HG03469 (cell line): ENCODE measurements at regions not wholly inside any gene's neighbourhood (a gene's known extent, or its start where the extent isn't known, plus 50 kb on each side); places are given as distances from the start of the nearest gene placed in this dataset.
"Not testable (repeated sequence)": the region's sequence is repeated elsewhere in the genome, so short reads cannot be mapped to it uniquely, and the experiment has no call there.

ENCODE experiments used
- ATAC-seq: cut with Tn5 transposase; IDR thresholded peaks from one replicate; pipeline ENCODE4 v1.9.1; 2021; ENCODE audit warnings: mild to moderate bottlenecking, moderate library complexity, moderate number of reproducible peaks; ENCODE audit not compliant: unreplicated experiment

DNA sequence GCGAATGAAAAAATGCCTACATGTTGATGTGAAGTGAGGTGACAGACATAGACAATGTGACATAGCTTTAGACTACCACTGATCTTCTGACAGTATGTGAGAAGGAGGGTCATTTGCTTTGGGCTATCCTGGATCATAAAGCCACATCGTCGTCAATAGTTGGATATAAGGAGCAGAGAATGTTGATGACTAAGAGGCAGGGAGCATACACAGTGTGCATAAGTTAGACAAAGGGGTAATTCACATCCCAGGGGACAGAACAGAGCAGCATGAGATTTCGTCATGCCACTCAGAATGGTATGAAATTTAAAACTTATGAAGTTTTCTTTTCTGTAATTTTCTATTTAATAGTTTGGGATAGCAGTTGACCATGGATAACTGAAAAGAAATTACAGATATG is 403.2 kb downstream of the DSC3 start:
- no peak for ATAC-seq

DNA sequence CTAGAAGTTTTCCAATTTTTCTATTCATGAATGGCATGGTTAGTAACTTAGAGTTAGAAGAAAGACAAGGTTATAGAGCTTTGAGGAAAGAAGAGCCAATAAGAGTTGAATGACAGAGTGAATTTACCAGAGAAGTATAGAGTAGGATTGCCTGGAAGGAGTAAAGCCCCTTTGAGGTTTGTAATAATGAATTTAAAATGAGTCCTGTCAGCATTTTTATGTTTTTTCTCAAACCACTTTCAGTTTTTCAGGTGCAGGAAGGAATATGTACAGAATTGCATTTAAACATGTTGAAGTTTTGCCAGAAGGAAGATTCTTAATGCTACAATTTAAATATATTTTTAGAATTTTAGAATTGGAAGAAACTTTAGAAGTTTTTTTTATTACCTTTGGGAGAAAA is 408.3 kb downstream of the DSC3 start:
- no peak for ATAC-seq

DNA sequence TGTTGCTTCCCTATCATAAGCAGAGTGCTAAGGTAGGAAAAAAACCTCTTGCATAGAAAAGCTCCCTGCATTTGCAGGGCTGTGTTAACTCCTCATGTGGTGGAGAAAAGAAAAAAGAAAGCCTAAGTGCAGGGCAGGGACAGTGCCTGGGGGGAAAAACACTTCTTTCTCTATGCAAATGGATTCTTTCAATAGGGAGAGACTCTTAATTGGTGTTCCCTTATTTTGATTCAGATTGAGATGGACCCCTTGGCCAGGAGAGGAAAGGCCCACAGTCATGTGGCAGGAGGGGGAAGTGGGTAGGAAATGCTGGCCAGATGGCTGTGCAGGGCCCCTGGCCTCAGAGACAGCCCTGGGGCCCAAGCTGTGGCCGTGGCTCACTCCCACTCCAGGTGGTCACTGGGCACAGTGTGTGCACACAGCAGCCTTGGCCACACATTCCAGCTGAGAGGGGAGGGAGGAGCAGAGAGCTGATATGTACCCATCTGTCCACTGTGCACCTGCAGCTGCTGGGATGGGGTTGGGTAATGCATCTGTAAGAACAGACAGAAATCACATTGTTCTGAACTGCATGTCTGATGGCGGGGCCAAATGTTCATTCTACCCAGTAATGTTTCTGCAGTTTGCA is 410.4 kb downstream of the DSC3 start:
- no peak for ATAC-seq

DNA sequence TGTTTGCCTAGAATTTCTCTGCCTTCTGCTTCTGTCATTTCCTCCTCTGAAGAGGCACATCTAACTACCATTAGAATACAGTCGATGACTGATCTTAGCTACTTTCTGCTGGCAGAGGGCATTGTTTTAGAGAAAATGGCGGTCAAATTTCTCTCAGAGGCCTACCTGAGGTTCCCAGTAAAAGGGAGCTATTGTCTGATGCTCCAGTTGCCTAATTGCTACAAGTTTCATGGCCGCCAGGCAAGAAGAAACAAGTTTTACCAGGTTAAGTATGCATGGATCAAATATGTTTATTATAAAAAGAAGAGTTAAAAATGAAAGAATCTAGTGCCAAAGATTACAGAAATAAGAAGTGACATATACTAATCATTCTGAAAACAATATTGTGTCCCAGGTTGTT is 416.6 kb downstream of the DSC3 start:
- ATAC-seq, result no peak

DNA sequence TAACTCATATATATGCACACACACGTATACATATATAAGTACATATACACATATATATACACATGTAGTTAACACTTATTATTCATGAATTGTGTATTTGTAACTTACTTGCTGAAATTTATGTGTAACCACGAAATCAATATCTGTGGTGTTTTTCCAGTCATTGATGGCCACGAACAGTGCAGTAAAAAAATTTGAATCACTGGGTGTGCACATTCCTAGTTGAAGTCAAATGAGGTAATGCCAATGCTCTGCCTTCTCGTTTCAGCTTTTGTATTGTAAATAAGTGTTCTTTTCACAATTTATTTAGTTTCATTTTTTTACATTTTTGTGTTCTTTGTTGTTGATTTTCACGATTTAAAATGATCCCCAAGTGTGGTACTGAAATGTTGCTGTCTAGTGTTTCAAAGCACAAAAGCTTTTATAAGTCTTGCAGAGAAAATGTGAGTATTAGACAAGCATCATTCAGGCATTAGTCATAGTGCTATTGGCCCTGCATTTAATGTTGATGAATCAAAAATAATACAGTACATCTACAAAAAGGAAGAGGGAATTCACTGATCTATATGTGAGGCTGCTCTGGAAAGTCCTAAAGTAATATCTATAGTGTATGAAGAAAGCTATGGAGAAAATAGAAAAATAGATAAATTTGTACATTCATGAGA is 419.0 kb downstream of the DSC3 start:
- no peak for ATAC-seq

DNA sequence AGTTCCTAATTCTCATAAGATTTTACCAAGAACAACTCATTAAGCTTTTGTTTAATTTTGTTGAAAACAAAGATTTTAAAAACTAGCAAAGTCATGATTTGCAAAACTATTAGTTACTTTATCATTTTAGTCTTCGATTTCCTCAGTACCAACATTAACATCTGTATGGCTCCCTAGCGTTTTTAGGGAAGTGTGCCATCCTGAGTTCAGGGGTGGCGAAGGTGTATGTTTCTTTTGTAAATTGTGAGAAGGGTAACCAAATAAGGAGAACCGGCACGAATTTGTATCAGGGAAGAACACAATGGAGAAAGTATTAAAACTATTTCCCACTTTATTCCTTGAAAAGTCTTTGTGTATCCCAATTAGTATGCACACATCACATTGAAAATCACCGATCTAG is 419.9 kb downstream of the DSC3 start:
- ATAC-seq, result no peak

DNA sequence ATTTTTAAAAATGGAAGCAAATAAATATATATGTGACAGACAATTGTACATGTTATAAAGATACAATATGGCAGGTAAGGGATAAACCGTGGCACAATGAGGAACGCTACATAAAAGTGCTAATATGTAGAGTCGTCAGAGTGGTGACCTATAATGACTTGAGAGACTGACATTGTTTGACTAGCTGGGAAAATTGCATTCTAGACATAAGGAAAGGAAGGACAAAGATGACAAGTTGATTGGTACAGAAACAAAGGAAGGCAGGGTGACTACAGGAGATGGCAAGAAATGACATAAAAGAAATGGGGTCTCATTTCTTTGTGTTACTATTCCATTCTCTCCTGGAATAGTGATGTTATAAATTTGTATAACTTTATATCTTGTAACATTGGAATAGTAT is 420.4 kb downstream of the DSC3 start:
- no peak for ATAC-seq

- ATAC-seq, result no peak
Measured at GRCh38 chr18:30618567-30618966, 424.0 kb downstream of the DSC3 start.

DNA sequence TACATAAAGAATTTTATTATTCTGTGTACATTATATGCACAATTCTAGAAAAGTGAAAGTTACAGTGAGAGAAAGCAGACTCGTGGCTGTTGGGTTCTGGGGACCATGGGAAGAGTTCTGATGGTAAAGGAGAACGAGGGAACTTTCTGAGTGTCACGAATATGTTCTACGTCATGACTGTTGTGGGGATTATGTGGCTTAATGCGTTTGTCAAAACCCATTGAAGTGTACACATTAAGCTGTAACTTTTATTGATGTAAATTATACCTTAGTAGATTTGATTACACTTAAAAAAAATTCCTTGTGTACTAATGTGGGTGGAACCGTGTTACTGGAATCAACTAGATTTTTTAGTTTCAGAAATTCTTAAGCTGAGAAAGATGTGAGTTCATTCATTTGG is 426.1 kb downstream of the DSC3 start:
- no peak for ATAC-seq

- ATAC-seq, result no peak
Measured at GRCh38 chr18:30613467-30613801, 429.1 kb downstream of the DSC3 start.

GRCh38 chr18:30601541-30601940 is 441.0 kb downstream of the DSC3 start:
- no peak for ATAC-seq

DNA sequence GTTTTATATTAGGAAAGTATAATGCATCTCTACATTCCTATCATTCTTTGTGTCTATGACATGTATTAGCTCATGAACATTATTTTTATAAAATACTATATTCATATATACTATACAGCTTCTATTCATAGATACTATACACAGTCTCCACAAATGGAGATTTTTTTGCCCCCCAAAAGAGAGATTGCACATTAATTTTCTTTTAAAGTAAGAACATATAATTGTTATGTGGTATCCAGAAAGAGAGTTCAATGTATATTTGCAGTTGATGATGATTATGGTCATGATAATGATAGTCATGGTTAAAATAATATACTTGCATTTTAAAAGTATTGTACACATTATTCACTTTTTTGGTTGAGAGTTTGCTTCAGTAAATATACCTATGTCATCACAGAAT is 445.3 kb downstream of the DSC3 start:
- ATAC-seq, result no peak

GRCh38 chr18:30596635-30597034 is 445.9 kb downstream of the DSC3 start:
- no peak for ATAC-seq

DNA sequence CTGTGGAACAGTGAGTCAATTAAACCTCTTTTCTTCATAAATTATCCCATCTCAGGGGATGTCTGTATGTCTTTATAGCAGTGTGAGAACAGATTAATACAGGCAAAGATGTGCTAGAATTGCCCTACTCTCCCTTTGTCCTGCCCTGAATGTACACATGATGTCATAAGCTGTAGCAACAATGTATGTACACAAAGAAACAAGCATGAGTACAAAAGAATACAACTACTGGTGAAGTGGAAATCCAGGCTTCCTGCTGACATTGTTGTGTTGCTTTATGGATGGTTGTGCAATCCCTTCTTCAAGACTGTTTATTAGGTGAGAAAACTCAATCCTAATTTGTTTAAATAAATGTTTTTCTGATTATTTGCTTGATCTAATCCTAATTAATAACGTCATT is 446.6 kb downstream of the DSC3 start:
- no peak for ATAC-seq

GRCh38 chr18:30594911-30595310 is 447.6 kb downstream of the DSC3 start:
- ATAC-seq, result not testable (repeated sequence)

GRCh38 chr18:30591462-30591861 is 451.1 kb downstream of the DSC3 start:
- no peak for ATAC-seq

DNA sequence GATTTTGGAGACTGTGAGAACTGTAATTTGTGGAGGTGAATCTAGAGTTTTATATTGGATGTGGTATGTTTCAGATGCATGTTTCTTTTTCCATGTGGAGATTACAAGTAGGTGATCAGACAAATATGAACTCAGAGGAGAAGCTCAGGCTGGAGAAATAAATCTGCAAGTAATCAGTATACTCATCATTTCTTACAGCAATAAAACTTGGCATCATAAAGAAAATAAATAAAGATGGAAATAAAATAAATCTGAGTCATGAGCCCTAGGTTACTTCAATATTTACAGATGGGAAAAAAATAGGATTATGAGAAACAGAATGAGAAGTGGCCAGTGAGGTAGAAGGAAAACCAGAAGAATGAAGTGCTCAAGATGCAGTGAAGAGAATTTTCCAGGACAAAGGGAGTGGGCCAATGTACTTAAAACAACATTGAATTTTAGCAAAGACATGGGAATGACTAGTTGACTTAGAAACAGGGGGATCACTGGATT is 453.8 kb downstream of the DSC3 start:
- ATAC-seq, result no peak

GRCh38 chr18:30583768-30584167 is 458.8 kb downstream of the DSC3 start:
- ATAC-seq, result no peak

GRCh38 chr18:30582078-30582477 is 460.5 kb downstream of the DSC3 start:
- no peak for ATAC-seq

DNA sequence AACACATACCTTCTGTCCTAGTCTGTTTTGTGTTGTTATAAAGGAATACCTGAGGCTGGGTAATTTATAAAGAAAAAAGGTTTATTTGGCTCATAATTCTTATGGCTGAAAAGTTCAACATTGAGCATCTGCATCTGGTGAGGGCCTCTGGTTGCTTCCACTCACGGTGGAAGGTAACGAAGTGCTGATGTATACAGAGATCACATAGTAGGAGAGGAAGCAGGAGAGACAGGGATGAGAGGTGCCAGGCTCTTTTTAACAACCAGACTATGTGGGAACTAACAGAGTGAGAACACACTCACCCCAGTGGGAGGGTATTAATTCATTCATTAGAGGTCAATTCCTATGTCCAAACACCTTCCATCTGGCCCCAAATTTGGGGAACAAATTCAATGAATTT is 463.8 kb downstream of the DSC3 start:
- no peak for ATAC-seq

DNA sequence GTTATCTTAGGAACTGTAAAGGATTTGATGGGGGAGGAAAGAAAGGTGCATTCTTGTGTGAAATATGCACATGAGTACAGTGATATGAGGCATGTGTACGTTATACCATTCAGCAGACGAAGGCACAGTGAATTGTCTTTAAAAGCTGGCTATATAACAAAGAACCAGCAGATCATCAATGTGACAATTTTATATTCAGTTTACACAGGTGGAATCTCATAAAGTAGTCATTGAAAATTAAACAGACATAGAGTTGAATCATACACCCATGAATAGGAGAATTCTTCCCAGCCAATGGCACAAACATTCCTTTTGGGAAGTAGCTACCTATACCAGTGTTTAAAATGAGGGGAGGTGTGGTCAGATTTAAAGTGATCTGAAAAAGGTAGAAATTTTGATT is 470.3 kb downstream of the DSC3 start:
- no peak for ATAC-seq

DNA sequence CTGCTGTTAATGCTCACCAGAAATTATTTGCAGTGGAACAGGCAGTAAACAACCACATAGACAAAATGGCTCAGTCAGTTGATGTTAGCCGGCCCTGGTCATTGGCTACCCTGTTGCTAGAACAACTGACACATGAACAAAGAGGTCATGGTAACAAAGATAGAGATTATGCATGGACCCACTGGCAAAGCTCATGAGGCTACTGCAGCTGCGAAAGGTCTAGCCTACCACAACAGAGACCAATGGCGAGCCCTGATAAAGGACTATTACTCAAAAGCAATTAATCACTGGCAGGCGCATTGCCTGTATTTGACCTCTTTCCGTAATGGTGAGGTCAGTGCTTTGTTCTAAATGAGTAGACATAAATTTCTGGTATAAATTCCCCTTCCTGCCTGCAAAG is 474.2 kb downstream of the DSC3 start:
- ATAC-seq, result no peak

DNA sequence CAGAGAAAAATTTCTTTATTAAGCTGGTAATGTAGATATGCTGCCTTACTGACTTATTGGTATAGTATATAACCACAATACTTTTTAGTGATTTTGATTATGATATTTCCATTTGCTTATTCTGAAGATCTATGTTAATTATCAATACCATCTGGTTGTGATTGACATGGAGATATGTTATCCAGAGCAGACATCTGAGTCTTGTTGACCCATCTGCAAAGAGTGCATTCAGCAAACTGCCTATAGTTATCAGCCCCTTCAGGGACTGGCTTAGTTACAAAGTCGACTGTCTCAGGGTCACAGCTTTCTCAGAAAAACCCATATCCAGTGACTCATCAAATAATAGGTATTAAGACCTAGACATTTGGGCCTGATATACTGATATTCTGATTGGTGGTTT is 475.7 kb downstream of the DSC3 start:
- ATAC-seq, result no peak
